Ramos (cell line): ENCODE measurements at regions not wholly inside any gene's neighbourhood (a gene's known extent, or its start where the extent isn't known, plus 50 kb on each side); places are given as distances from the start of the nearest gene placed in this dataset.
"Not testable (repeated sequence)": the region's sequence is repeated elsewhere in the genome, so short reads cannot be mapped to it uniquely, and the experiment has no call there.

Source experiments
- in situ Hi-C: fragments of 300-500 bp; cut with MboI; formaldehyde crosslinking; loops from one replicate; pipeline ENCODE4 v1.14.3; 2022; ENCODE audit warnings: low sequenced_read_pairs; ENCODE audit not compliant: unreplicated experiment

DNA sequence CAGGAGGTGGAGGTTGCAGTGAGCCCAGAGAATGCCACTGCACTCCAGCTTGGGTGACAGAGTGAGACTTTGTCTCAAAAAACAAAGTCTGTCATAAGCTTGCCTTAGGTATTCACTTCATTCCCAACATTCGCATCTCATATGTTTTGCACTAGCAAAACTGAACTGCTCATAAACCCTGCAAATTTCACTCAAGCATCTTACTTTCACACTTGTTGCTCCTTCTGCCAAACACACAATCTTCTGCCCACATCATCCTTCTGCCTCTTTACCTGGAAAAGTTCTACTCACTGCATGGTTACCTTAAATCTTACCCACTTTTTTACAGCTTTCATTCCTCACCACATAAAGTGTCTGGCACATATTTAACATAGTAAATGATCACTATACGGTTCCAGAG lies 152.5 kb downstream of the USP22 start:
- in situ Hi-C loops, result no loop called here

DNA sequence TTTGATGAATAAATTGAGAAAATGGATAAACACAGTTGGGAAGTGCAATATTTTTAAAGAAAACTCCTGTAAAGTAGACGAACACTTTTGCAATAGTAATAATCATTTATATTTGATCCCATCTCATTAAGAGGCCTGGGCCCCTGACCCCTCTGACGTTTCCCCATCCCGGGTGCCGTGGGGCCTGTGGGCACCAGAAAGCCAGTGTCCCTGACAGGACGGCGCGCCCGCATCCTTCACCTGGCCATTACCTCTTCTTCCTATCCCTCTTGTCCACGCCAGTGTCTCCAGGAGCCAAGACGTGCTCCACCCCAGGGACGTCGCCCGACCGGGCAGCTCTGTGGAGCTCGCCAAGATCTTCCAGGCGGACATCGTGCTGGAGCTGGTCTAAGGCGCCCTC lies 147.4 kb downstream of the USP22 start:
- in situ Hi-C loops, result not testable (repeated sequence)

DNA sequence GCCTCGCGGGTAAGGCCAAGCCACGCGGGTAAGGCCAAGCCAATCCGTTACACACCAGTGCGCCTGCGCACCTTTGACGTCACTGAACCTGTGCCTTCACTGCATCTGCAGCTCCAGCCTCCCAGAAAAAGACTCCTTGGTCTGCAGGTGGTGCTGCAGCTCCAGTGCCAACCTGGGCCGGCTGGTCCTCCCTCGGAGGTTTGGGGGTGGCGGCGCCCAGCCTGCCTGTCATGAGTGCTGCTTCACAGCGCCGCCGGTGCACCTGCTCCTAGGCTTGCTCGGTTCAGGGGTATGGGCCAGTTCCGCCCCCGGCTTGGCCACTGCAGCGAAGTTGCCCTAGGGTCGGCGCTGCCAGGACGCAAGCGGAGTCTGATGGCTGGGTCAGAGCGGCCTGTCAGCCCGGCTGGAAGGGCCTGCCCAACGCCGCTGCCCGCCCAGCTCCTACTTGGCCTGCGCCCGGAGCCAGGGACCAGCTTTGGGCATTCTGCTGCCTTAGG lies 146.6 kb downstream of the USP22 start:
- in situ Hi-C loops, result no loop called here

DNA sequence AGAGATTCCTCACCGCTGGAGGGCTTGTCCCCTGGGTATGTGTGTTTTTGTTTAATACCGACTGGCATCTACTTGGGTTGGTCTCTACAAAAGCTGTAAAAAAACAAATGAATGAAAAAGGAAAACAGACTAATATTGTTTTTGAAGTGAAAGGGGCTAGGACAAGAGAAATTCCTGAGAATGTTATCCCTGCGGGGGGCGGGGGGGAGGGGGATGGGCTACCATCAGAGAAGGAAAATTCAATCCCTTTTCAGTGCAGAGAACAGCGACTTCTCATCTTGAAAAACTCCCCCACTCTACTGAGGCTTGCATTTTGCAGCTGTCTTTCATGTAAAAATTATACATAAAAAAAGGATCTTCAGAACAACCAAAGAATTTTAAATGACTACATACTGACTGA lies 144.1 kb downstream of the USP22 start:
- in situ Hi-C loops, result not testable (repeated sequence)

DNA sequence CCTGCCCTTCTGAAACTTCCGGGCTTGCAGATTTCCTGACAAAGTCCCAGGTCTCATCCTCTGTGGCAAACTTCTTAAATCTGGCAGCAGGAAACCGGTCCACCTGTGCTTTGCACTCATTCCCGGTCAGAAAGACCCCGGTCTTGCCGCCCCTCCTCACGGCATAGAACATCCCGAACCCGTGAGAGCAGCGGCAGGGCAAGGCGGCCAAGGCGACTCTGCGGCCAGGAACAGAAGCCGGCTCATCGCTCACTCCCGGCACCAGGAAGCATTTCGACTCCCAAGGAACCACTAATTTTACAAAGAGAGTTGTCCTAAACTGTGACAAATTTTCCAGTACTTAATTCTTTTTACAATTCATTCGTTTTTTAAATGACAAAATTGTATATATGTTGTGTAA lies 140.3 kb downstream of the USP22 start:
- in situ Hi-C loops, result not testable (repeated sequence)

DNA sequence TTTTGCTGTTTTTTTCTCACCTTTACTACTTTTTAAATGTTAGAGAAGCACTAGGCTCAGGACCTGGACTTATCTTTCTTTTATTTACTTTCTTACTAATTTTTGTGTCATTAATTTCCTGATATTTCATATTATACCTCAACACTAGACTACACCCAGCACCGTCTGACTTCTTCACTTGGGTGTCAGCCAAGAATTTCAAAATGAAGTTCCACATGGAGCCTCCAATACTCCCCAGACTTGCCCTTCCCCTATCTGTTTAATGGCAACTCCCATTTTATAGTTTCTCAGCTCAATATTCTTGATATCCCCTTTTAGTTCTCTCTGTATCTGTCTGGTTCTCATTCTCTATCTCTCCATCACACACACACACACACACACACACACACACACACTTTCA lies 139.3 kb downstream of the USP22 start:
- in situ Hi-C loops, result not testable (repeated sequence)

DNA sequence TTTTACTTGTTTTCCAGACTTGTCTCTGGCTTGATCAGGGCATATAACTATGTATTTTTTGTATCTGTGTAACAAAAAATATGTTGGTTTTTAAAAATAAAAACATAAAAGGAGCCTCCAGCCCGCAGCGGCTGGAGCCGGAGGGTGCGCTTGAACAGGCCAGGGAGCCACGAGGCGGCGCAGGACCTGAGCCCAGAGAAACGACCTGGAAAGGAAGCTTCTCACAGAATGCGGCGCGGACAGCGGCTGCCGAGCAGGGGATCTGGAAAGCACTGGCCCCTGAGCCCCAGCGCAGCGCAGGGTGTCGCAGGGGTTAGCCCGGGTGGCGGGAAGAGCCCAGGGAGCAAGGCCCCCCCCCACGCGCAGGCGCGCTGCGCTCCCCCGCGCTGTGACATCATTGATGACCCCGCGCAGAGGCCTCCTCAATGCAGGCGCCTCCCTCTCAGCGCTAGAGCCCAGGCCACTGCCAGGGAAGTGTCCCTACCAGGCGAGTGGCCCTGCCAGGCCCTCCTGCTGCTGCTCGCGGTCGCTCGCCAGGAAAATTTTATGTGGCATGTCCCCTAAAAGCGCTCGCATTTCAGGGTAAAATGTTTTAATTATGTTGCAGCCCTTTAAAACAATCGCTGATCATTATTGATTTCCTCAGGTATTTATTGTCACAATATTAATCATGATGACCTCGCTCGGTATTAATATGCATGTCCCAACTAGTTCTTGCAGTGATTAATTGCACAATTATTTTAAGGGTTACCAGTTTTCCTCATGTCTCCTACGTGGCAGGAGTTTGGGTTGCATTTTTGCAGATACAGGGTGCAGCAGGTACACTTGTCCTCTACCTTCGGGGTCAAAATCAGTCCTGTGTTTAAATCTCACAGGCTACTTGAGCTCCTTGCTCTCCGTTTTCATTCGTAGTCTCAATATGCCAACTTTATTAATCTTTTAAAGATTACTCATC lies 134.2 kb downstream of the USP22 start:
- in situ Hi-C loops, result no loop called here

DNA sequence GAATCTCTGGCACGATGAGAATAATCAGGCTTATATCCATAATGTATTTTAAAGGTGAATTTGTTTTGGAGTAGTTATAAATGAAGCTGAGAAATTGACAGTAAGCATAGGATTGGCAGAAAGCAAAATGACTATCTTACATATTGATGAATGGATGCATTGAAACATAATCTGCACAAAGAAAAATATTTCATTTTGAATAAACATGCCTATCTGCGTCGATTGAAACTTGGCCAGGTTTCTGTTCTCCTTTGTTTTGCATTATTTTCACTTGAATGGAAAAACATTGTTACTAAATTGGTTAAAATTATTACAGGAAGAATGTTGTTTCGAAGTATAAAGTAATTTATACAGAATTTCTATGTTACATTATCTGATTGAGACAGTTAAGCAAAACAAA lies 128.2 kb downstream of the USP22 start:
- in situ Hi-C loops, result no loop called here

DNA sequence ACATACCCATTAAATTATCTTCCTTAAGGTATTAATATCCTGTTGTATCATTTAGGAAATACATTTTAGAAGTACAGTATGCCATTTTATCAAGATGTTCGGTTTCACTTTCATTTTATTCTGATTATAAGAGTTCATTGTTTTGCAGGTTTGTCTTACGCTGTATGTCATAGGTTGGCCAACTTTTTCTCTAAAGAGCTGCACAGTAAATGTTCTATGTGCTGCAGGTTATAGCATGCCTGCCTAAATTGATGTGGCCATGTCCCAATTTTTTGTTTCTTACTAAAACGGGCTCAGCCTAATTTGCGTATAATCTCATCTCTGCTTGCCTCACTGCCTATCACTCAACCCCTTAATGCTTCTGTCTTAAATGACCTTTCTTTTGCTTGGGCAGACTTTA lies 126.4 kb downstream of the USP22 start:
- in situ Hi-C loops, result no loop called here

DNA sequence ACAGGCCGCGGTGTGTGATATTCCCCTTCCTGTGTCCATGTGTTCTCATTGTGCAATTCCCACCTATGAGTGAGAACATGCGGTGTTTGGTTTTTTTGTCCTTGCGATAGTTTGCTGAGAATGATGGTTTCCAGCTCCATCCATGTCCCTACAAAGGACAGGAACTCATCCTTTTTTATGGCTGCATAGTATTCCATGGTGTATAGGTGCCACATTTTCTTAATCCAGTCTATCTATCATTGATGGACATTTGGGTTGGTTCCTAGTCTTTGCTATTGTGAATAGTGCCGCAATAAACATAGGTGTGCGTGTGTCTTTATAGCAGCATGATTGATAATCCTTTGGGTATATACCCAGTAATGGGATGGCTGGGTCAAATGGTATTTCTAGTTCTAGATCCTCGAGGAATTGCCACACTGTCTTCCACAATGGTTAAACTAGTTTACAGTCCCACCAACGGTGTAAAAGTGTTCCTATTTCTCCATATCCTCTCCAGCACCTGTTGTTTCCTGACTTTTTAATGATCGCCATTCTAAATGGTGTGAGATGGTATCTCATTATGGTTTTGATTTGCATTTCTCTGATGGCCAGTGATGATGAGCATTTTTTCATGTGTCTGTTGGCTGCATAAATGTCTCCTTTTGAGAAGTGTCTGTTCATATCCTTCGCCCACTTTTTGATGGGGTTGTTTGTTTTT lies 125.1 kb downstream of the USP22 start:
- in situ Hi-C loops, result not testable (repeated sequence)

DNA sequence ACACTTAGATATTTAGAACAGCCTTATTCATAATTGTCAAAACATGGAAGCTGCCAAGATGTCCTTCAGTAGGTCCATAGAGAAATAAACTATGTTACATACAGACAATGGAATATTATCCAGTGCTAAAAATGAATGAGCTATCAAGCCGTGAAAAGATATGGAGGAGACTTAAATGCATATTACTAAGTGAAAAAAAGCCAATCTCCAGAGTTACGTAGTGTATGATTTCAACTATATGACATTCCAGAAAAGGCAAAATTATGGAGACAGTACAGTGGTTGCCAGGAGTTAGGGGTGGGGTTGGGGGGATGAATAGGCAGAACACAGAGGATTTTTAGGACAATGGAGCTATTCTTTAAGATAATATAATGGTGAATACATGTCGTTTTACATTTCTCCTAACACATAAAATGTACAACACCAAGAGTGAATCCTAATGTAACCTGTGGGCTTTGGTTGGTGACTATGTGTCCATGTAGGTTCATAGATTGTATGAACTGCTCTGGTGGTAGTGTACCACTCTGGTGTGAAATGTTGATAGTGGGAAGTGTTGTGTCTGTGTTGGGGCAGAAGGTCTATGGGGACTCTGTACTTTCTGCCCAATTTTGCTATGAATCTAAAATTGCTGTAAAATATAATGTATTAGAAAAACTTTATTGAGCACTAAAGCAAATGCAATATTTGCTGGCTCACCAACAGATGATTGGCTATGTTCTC lies 122.6 kb downstream of the USP22 start:
- in situ Hi-C loops, result no loop called here

DNA sequence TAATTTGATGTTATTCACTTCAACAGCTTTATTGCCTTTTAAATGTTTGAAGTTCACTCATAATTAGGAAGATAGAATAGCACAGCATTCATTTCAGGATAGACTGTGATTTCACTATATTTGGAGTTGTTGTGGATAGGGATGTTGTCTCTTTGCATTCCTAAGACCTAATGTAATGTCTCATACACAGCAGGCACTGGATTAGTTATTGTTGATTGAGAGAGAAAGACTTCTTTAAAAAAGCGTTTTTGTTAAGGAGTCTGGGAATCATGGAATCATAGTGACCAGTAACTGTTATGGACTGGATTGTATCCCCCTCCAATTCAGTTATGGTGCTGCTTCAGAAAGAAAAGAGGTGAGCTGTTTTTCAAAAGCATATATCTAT lies 122.0 kb downstream of the USP22 start:
- in situ Hi-C loops, result no loop called here

DNA sequence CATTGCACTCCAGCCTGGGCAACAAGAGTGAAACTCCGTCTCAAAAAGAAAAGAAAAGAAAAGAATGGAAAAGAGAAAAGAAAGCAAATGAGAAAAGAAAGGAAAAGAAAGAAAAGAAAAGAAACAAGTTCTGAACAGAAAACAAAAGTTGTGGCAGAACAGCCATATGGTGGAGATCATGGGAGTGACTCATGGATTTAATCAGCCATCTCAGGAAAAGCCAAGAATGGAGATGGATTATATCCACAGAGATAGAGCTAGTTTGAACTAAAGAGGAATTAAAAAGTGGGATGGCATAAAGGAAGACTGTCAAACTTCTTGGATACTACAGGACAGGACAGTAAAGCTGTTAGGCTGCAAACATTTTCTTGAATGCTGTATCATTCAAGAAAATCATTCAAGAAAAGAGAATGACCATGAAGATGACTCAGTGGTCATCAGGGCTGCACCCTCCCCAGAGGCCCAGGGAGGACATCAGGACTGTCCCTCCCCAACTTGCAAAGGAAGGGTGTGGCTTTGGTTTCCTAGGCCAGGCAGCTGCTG lies 120.6 kb downstream of the USP22 start:
- in situ Hi-C loops, result no loop called here

DNA sequence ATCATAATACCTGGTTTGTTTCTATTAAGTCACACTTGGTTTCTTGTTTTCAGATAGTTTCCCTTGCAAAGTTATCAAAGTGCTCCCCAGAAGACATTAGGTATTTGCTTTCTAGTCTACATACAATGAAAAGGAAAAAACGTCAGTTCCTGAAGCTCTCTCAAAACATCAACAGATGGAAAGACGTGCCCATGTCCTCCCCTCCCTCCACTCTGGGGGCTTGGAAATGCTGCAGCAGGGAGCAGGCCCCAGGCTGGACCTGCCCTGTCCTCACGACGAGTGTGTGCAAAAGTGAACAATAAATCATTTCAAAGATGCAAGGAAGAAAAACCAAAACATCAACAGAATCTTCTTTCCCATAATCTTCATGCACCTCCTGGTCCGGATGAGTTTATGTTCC lies 118.5 kb downstream of the USP22 start:
- in situ Hi-C loops, result no loop called here

DNA sequence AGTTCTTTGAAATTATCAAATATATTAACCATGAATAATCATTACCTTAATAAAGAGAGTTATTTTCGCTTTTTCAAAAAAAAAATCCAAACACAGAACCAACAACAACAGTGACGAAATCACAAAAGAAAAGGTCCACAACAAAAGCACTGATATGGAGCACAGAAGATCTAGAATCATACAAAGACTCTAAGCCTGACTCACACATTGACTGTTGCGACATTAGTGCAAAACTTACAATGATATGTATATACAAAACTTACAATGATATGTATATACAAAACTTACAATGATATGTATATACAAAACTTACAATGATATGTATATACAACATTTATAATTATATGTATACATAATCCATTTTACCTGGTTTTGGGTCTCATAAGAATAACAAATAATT lies 117.7 kb downstream of the USP22 start:
- in situ Hi-C loops, result no loop called here

DNA sequence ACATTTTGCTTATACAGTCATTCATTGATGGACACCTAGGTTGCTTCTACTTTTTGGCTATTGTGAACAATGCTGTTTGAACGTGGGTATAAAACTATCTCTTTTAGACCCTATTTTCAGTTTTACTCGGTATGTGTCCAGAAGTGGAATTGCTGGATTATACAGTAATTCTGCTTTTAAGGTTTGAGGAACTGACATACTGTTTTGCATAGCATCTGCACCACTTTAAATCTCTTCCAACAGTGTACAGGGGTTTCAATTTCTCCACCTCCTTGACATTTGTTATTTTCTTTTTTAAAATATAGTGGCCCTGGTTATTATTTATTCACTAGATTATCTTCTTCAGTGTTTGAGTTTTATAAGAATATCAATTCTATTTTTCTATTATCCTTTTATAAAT lies 116.9 kb downstream of the USP22 start:
- in situ Hi-C loops, result no loop called here

DNA sequence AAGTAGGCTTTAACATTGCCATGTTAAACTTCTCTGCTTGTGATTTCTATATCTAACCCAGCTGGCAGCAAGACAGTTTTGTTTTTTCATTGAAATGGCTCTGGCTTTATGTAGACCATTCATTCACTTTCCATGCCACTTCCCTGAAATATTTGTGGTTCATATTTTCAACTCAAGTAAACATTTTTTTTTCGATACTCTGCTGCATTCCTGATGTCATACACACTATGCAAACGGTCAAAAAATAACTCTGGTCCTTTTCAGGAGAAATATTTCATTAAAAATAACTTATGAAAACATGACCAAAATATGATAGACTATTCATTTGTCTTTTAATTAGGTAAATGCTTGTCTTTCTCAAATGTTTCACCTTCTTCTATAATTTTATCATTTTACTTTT lies 116.3 kb downstream of the USP22 start:
- in situ Hi-C loops, result no loop called here

DNA sequence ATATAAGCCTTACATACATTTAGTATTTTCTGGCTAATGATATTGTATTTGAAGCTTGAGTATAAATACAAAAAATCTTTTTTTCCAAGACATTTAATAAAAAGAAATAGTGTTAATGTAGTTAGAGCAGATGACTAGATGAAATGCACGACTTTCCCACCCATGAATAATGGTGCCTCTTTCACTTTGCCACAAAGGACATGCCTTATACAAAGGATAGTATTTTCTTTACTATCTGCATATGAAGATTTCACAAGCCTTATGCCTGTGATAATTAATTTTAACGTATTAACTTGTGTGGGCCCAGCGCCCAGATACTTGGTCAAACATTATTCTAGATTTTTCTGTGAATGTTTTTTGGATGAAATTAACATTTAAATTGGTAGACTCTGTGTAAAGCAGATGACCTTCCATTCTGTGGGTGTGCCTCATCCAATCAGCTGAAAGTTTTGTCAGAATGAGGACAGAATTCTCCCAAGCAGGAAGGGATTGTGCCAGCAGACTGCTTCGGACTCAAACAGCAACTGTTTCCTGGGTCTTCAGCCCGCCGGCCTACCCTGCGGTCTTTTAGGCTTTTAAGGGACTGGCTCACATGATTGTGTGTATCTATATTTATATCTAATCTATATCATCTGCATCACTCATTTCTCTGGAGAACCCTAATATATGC lies 115.4 kb downstream of the USP22 start:
- in situ Hi-C loops, result no loop called here

DNA sequence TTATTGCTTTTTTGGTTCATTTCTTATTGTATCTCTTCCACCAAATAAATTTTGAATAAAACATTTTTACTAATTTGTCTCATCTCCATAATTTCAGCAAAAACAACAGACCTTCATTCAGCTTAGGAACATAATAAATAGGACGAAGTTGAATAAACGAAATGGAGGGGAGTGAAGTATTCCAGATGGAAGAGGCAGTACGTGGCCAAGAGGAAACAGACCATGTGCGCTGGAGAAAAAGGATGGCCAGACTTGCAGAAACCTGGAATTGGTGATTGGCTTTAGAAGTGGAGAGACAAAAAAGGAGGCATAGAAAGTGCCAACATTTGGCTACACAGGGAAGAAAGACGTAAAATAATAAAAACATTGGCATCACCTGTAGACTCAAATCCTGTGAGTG lies 113.5 kb downstream of the USP22 start:
- in situ Hi-C loops, result no loop called here
